ENCODE measurements at regions not wholly inside any gene's neighbourhood (a gene's known extent, or its start where the extent isn't known, plus 50 kb on each side); places are given as distances from the start of the nearest gene placed in this dataset.

DNA sequence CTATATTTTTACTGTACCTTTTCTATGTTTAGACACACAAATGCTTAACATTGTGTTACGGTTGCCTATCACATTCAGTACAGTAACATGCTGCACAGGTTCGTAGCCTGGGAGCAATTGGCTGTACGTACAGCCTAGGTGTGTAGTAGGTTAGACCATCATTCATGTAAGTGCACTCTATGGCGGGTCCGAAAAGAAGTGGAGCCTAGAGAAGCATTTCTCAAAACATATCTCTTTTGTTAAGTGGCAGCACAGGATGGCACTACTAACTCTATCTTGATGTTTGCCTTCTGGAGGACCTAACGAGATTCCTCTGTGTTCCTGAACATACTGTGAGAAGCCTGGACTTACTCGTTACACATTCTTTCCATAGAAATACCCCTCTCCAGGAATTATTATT is 132.3 kb upstream of the ADPGK start:
- no peak for ATAC-seq
- Histone ChIP-seq H3K36me3 (replicated peaks in 1 of 2; ENCODE audit: insufficient read depth in 1 of 2, low read depth in 2 of 2) (no peaks in the 10 kb centered on the region), H3K4me3 (no peak overlapping the region), H3K27me3 (no peaks in the 10 kb centered on the region), H3K4me1 (no peaks in the 10 kb centered on the region), H3K9me3 (no peaks in the 10 kb centered on the region), H3K27ac (no peak overlapping the region)
- intact Hi-C loops (cut with DNase I): no loop called here
- no peak for TF ChIP-seq CTCF (IDR thresholded peaks at IDR 0.05)
- no peak for TF ChIP-seq POLR2A (IDR thresholded peaks at IDR 0.05)
- no peak for DNase-seq
- 77% methylated on average over 7 of the region's 7 CpGs for WGBS, 2 donors

GRCh38 chr15:72912996-72913395 is 129.4 kb upstream of the ADPGK start:
- Histone ChIP-seq H3K4me3 (no peak overlapping the region), H3K4me1 (no peaks in the 10 kb centered on the region), H3K27ac (no peak overlapping the region), H3K9me3 (no peaks in the 10 kb centered on the region), H3K36me3 (replicated peaks in 1 of 2; ENCODE audit: insufficient read depth in 1 of 2, low read depth in 2 of 2) (no peaks in the 10 kb centered on the region), H3K27me3 (no peaks in the 10 kb centered on the region)
- no peak for ATAC-seq
- WGBS, 2 donors: 45 to 55% methylated on average over 2 of the region's 2 CpGs
- no peak for DNase-seq
- TF ChIP-seq CTCF (IDR thresholded peaks at IDR 0.05): no peak
- TF ChIP-seq POLR2A (IDR thresholded peaks at IDR 0.05): no peak
- intact Hi-C loops (cut with DNase I): no loop called here

DNA sequence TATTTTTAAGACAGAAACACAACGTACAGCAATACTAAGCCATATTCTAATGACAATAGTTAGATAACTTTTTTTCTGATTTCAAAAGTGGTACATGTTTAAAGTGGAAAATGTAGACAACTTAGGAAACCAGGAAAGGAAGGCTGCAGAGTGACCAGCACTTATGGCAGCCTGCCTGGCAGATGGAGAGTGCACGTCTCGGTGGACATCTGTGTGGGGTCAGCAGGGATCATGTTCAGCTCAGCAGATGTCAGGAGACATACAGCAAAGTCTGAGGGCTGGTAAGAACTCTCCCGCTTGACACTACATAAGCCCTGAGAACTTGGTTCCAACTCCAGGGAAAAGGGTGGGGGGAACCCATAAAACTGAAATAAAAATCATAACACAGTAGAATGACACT is 128.6 kb upstream of the ADPGK start:
- intact Hi-C loops (cut with DNase I): no loop called here
- H3K27ac ChIP-seq: no peak overlapping the region
- no peaks in the 10 kb centered on the region for H3K36me3 ChIP-seq (replicated peaks in 1 of 2; ENCODE audit: insufficient read depth in 1 of 2, low read depth in 2 of 2)
- no peak overlapping the region for H3K4me3 ChIP-seq
- H3K9me3 ChIP-seq: no peaks in the 10 kb centered on the region
- no peak for DNase-seq
- ATAC-seq: no peak
- H3K27me3 ChIP-seq: no peaks in the 10 kb centered on the region
- TF ChIP-seq POLR2A (IDR thresholded peaks at IDR 0.05) (no peak), CTCF (IDR thresholded peaks at IDR 0.05) (no peak)
- H3K4me1 ChIP-seq: no peaks in the 10 kb centered on the region
- 53% methylated on average over 4 of the region's 4 CpGs for WGBS, 2 donors

GRCh38 chr15:72911626-72912025 is 128.1 kb upstream of the ADPGK start:
- WGBS, 2 donors: 88 to 100% methylated on average over 1 of the region's 1 CpG
- H3K27ac ChIP-seq: no peak overlapping the region
- no peak for TF ChIP-seq POLR2A (IDR thresholded peaks at IDR 0.05)
- TF ChIP-seq CTCF (IDR thresholded peaks at IDR 0.05): no peak
- intact Hi-C loops (cut with DNase I): no loop called here
- H3K4me1 ChIP-seq: no peaks in the 10 kb centered on the region
- H3K27me3 ChIP-seq: no peaks in the 10 kb centered on the region
- DNase-seq (no peak), ATAC-seq (no peak)
- no peaks in the 10 kb centered on the region for H3K36me3 ChIP-seq (replicated peaks in 1 of 2; ENCODE audit: insufficient read depth in 1 of 2, low read depth in 2 of 2)
- H3K4me3 ChIP-seq: no peak overlapping the region
- no peaks in the 10 kb centered on the region for H3K9me3 ChIP-seq

GRCh38 chr15:72908713-72909112 is 125.2 kb upstream of the ADPGK start:
- TF ChIP-seq CTCF (IDR thresholded peaks at IDR 0.05): no peak
- no peak for TF ChIP-seq POLR2A (IDR thresholded peaks at IDR 0.05)
- H3K27ac ChIP-seq: no peak overlapping the region
- 73 to 81% methylated on average over 4 of the region's 4 CpGs for WGBS, 2 donors
- intact Hi-C loops (cut with DNase I): no loop called here
- no peaks in the 10 kb centered on the region for H3K36me3 ChIP-seq (replicated peaks in 1 of 2; ENCODE audit: insufficient read depth in 1 of 2, low read depth in 2 of 2)
- no peaks in the 10 kb centered on the region for H3K27me3 ChIP-seq
- no peak overlapping the region for H3K4me3 ChIP-seq
- DNase-seq (no peak), ATAC-seq (no peak)
- no peaks in the 10 kb centered on the region for H3K9me3 ChIP-seq
- H3K4me1 ChIP-seq: no peaks in the 10 kb centered on the region

All from body of pancreas (tissue), 4 donors.